ENCODE measurements at regions not wholly inside any gene's neighbourhood (a gene's known extent, or its start where the extent isn't known, plus 50 kb on each side); places are given as distances from the start of the nearest gene placed in this dataset.

DNA sequence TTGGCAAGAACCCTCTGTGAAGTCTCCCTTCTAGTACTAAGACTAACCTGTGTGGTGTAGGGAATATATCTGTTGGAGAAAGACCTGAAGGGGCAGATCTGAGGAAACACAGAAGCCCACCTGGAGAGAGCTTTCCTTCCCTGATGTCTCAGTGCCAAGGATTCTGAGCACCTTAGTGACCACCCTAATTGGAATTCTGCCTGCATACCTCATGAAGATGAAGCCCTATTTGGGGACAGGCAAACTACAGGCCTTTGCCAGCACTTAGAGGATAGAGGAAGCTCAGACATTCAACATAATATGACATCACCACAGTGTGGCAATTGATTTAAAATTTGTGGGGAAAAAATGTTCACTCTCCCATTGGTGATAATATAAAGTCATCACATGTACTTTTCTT lies 766.2 kb upstream of the KIRREL3 start:
- no peak for TF ChIP-seq CTCF (IDR thresholded peaks at IDR 0.05; ENCODE audit: poor library complexity, severe bottlenecking)
- no peak for TF ChIP-seq RAD21 (conservative IDR thresholded peaks at IDR 0.05)
- no peak for TF ChIP-seq SMC3 (conservative IDR thresholded peaks at IDR 0.05; ENCODE audit: poor library complexity)
- TF ChIP-seq EP300 (conservative IDR thresholded peaks at IDR 0.05; ENCODE audit: poor library complexity, severe bottlenecking) = no peak
- no peak for TF ChIP-seq TAF1 (IDR thresholded peaks at IDR 0.05; ENCODE audit: low read depth)
